ENCODE measurements at regions not wholly inside any gene's neighbourhood (a gene's known extent, or its start where the extent isn't known, plus 50 kb on each side); places are given as distances from the start of the nearest gene placed in this dataset.

GRCh38 chr14:29144621-29145020 is 378.0 kb downstream of the FOXG1 start:
- Histone ChIP-seq H2AFZ (ENCODE audit: low read depth, low read length) (no peak overlapping the region), H4K20me1 (ENCODE audit: insufficient read depth, low read length) (no peaks in the 10 kb centered on the region), H3K9ac (ENCODE audit: low read length) (no peak overlapping the region), H3K27me3 (ENCODE audit: low read depth, low read length) (no peaks in the 10 kb centered on the region), H3K4me1 (ENCODE audit: low read length) (no peaks in the 10 kb centered on the region), H3K4me3 (ENCODE audit: low read length) (no peak overlapping the region), H3K4me2 (ENCODE audit: low read length) (no peak overlapping the region), H3K27ac (ENCODE audit: low read length) (no peak overlapping the region), H3K9me3 (ENCODE audit: insufficient read depth, low read length) (no peaks in the 10 kb centered on the region), H3K36me3 (replicated peaks; ENCODE audit: low read depth, low read length) (no peaks in the 10 kb centered on the region), H3K79me2 (ENCODE audit: low read length) (no peaks in the 10 kb centered on the region)
- TF ChIP-seq CTCF (IDR thresholded peaks at IDR 0.05; ENCODE audit: low read depth, low read length) = no peak
- no peak for TF ChIP-seq EZH2phosphoT487 (IDR thresholded peaks at IDR 0.05; ENCODE audit: low read depth)

GRCh38 chr14:29148221-29148620 is 381.6 kb downstream of the FOXG1 start:
- Histone ChIP-seq H3K4me1 (ENCODE audit: low read length) (no peaks in the 10 kb centered on the region), H3K79me2 (ENCODE audit: low read length) (no peaks in the 10 kb centered on the region), H3K9me3 (ENCODE audit: insufficient read depth, low read length) (no peaks in the 10 kb centered on the region), H4K20me1 (ENCODE audit: insufficient read depth, low read length) (no peaks in the 10 kb centered on the region), H2AFZ (ENCODE audit: low read depth, low read length) (no peak overlapping the region), H3K4me3 (ENCODE audit: low read length) (no peak overlapping the region), H3K27me3 (ENCODE audit: low read depth, low read length) (no peaks in the 10 kb centered on the region), H3K9ac (ENCODE audit: low read length) (no peak overlapping the region), H3K4me2 (ENCODE audit: low read length) (no peak overlapping the region), H3K36me3 (replicated peaks; ENCODE audit: low read depth, low read length) (no peaks in the 10 kb centered on the region), H3K27ac (ENCODE audit: low read length) (no peak overlapping the region)
- TF ChIP-seq EZH2phosphoT487 (IDR thresholded peaks at IDR 0.05; ENCODE audit: low read depth) = no peak
- TF ChIP-seq CTCF (IDR thresholded peaks at IDR 0.05; ENCODE audit: low read depth, low read length) = no peak

GRCh38 chr14:29149798-29150197 is 383.2 kb downstream of the FOXG1 start:
- H3K27ac ChIP-seq (ENCODE audit: low read length) = no peak overlapping the region
- no peaks in the 10 kb centered on the region for H3K79me2 ChIP-seq (ENCODE audit: low read length)
- no peak overlapping the region for H2AFZ ChIP-seq (ENCODE audit: low read depth, low read length)
- H3K27me3 ChIP-seq (ENCODE audit: low read depth, low read length) = no peaks in the 10 kb centered on the region
- no peak overlapping the region for H3K4me3 ChIP-seq (ENCODE audit: low read length)
- no peak overlapping the region for H3K4me2 ChIP-seq (ENCODE audit: low read length)
- no peaks in the 10 kb centered on the region for H4K20me1 ChIP-seq (ENCODE audit: insufficient read depth, low read length)
- no peak overlapping the region for H3K9ac ChIP-seq (ENCODE audit: low read length)
- H3K4me1 ChIP-seq (ENCODE audit: low read length) = no peaks in the 10 kb centered on the region
- TF ChIP-seq CTCF (IDR thresholded peaks at IDR 0.05; ENCODE audit: low read depth, low read length) = no peak
- no peak for TF ChIP-seq EZH2phosphoT487 (IDR thresholded peaks at IDR 0.05; ENCODE audit: low read depth)
- H3K9me3 ChIP-seq (ENCODE audit: insufficient read depth, low read length) = no peaks in the 10 kb centered on the region
- H3K36me3 ChIP-seq (replicated peaks; ENCODE audit: low read depth, low read length) = no peaks in the 10 kb centered on the region

GRCh38 chr14:29150659-29151058 is 384.1 kb downstream of the FOXG1 start:
- H3K9me3 ChIP-seq (ENCODE audit: insufficient read depth, low read length) = no peaks in the 10 kb centered on the region
- H3K27me3 ChIP-seq (ENCODE audit: low read depth, low read length) = no peaks in the 10 kb centered on the region
- no peak overlapping the region for H3K9ac ChIP-seq (ENCODE audit: low read length)

More at GRCh38 chr14:29150659-29151058, 384.1 kb downstream of the FOXG1 start:
- H3K79me2 ChIP-seq (ENCODE audit: low read length) = no peaks in the 10 kb centered on the region
- TF ChIP-seq CTCF (IDR thresholded peaks at IDR 0.05; ENCODE audit: low read depth, low read length) (no peak), EZH2phosphoT487 (IDR thresholded peaks at IDR 0.05; ENCODE audit: low read depth) (no peak)
- no peak overlapping the region for H3K4me2 ChIP-seq (ENCODE audit: low read length)
- H3K4me3 ChIP-seq (ENCODE audit: low read length) = no peak overlapping the region
- no peak overlapping the region for H3K27ac ChIP-seq (ENCODE audit: low read length)
- H3K4me1 ChIP-seq (ENCODE audit: low read length) = no peaks in the 10 kb centered on the region
- no peaks in the 10 kb centered on the region for H4K20me1 ChIP-seq (ENCODE audit: insufficient read depth, low read length)
- H2AFZ ChIP-seq (ENCODE audit: low read depth, low read length) = no peak overlapping the region
- H3K36me3 ChIP-seq (replicated peaks; ENCODE audit: low read depth, low read length) = no peaks in the 10 kb centered on the region

All from OCI-LY3 (cell line).